ENCODE measurements at regions not wholly inside any gene's neighbourhood (a gene's known extent, or its start where the extent isn't known, plus 50 kb on each side); places are given as distances from the start of the nearest gene placed in this dataset.

DNA sequence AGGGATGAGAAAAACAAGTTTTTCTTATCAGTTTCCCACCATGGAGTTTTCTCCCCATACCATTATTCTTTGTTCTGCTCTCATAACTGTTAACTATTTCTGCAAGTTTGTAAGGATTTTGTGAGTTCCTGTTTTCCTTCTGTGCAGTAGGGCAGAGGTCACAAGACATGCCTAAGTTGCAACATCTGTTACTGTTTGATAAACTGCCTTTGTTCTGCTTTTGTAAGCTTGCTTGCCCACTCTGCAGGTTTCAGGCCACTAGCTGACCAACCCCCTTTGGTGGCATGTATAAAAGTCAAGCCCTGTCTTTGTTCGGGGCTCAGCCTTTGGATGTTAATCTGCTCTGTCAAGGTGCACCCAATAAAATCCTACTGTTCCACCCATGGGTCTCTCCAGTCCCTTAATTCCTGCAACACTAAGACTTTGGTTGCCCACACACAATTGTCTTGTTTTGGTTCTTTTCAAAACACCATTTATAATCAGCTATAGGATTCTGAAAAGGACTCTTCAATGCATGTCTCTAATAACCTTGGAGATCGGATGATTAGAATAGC lies 545.4 kb downstream of the CDH9 start:
- TF ChIP-seq EZH2 (IDR thresholded peaks at IDR 0.05; ENCODE audit: borderline replicate concordance, insufficient read depth, low read length, poor library complexity, severe bottlenecking) (no peak), RAD21 (conservative IDR thresholded peaks at IDR 0.05) (no peak)
- TF ChIP-seq, protein P1, sequence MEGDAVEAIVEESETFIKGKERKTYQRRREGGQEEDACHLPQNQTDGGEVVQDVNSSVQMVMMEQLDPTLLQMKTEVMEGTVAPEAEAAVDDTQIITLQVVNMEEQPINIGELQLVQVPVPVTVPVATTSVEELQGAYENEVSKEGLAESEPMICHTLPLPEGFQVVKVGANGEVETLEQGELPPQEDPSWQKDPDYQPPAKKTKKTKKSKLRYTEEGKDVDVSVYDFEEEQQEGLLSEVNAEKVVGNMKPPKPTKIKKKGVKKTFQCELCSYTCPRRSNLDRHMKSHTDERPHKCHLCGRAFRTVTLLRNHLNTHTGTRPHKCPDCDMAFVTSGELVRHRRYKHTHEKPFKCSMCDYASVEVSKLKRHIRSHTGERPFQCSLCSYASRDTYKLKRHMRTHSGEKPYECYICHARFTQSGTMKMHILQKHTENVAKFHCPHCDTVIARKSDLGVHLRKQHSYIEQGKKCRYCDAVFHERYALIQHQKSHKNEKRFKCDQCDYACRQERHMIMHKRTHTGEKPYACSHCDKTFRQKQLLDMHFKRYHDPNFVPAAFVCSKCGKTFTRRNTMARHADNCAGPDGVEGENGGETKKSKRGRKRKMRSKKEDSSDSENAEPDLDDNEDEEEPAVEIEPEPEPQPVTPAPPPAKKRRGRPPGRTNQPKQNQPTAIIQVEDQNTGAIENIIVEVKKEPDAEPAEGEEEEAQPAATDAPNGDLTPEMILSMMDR (IDR thresholded peaks at IDR 0.05; ENCODE audit: poor library complexity, severe bottlenecking), result no peak
- TF ChIP-seq, protein P2, sequence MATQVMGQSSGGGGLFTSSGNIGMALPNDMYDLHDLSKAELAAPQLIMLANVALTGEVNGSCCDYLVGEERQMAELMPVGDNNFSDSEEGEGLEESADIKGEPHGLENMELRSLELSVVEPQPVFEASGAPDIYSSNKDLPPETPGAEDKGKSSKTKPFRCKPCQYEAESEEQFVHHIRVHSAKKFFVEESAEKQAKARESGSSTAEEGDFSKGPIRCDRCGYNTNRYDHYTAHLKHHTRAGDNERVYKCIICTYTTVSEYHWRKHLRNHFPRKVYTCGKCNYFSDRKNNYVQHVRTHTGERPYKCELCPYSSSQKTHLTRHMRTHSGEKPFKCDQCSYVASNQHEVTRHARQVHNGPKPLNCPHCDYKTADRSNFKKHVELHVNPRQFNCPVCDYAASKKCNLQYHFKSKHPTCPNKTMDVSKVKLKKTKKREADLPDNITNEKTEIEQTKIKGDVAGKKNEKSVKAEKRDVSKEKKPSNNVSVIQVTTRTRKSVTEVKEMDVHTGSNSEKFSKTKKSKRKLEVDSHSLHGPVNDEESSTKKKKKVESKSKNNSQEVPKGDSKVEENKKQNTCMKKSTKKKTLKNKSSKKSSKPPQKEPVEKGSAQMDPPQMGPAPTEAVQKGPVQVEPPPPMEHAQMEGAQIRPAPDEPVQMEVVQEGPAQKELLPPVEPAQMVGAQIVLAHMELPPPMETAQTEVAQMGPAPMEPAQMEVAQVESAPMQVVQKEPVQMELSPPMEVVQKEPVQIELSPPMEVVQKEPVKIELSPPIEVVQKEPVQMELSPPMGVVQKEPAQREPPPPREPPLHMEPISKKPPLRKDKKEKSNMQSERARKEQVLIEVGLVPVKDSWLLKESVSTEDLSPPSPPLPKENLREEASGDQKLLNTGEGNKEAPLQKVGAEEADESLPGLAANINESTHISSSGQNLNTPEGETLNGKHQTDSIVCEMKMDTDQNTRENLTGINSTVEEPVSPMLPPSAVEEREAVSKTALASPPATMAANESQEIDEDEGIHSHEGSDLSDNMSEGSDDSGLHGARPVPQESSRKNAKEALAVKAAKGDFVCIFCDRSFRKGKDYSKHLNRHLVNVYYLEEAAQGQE (IDR thresholded peaks at IDR 0.05; ENCODE audit: borderline replicate concordance), result no peak
